Cardiac fibroblast (primary cell): ENCODE measurements at regions not wholly inside any gene's neighbourhood (a gene's known extent, or its start where the extent isn't known, plus 50 kb on each side); places are given as distances from the start of the nearest gene placed in this dataset.

Experiments used
- DNase-seq, 2 donors: peaks; one replicate each; pipeline versions ENCODE4 v3.0.0 to v3.0.0-alpha.2; 2010; ENCODE audit warnings: low read depth in 2 of 2
- H3K4me3 ChIP-seq, 2 donors: replicated peaks in 1 of 2; 1 replicate in 1 of 2; 2 replicates in 1 of 2; pipeline ENCODE4 v1.5.1; 2011; ENCODE audit warnings: low read depth in 2 of 2, low read length in 2 of 2, mild to moderate bottlenecking in 2 of 2, moderate library complexity in 1 of 2
- CTCF ChIP-seq: IDR thresholded peaks from one replicate; pipeline ENCODE4 v1.5.1; 2011; ENCODE audit warnings: low read depth, mild to moderate bottlenecking, low read length, inconsistent platforms

- H3K4me3 ChIP-seq = no peak overlapping the region
- TF ChIP-seq CTCF = no peak
- DNase-seq = no peak
These were observed 138.5 kb downstream of the RBM26 start for GRCh38 chr13:79267560-79267959.

DNA sequence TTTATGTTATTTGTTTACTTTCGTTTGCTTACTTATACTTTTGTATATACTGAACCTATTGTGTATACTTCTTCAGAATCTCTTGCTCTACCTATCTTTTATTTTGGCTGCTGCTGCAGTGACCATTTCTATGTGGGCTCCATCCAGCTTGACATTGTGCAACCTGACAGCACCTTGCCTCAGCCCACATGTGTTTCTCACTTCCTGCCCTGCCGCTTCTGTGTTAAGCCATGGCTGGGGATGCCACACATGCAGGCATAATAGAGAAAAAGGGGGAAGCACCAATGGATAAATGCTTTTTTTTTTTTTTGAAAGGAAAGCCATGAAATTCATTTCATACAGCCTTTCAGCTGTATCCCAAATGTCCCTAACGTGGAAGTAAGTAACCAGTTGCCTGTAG lies 147.6 kb downstream of the RBM26 start:
- DNase-seq = no peak
- no peak overlapping the region for H3K4me3 ChIP-seq
- TF ChIP-seq CTCF = no peak

- TF ChIP-seq CTCF = no peak
- no peak overlapping the region for H3K4me3 ChIP-seq
- DNase-seq = peak in 1 of 2 donors; percentile 1
These were observed 159.5 kb downstream of the RBM26 start for GRCh38 chr13:79246578-79246949.

GRCh38 chr13:79245937-79246577 lies 160.0 kb downstream of the RBM26 start:
- H3K4me3 ChIP-seq = no peak overlapping the region
- no peak for DNase-seq
- TF ChIP-seq CTCF = no peak

GRCh38 chr13:79241697-79242096 lies 164.4 kb downstream of the RBM26 start:
- no peak overlapping the region for H3K4me3 ChIP-seq
- no peak for TF ChIP-seq CTCF
- DNase-seq = no peak

- TF ChIP-seq CTCF = no peak
- no peak for DNase-seq
These were observed 168.1 kb downstream of the RBM26 start for GRCh38 chr13:79237981-79238380.

GRCh38 chr13:79231887-79232286 lies 174.2 kb downstream of the RBM26 start:
- no peak overlapping the region for H3K4me3 ChIP-seq
- no peak for TF ChIP-seq CTCF
- no peak for DNase-seq

More at GRCh38 chr13:79237981-79238380, 168.1 kb downstream of the RBM26 start:
- no peak overlapping the region for H3K4me3 ChIP-seq
